ENCODE measurements at regions not wholly inside any gene's neighbourhood (a gene's known extent, or its start where the extent isn't known, plus 50 kb on each side); places are given as distances from the start of the nearest gene placed in this dataset.

DNA sequence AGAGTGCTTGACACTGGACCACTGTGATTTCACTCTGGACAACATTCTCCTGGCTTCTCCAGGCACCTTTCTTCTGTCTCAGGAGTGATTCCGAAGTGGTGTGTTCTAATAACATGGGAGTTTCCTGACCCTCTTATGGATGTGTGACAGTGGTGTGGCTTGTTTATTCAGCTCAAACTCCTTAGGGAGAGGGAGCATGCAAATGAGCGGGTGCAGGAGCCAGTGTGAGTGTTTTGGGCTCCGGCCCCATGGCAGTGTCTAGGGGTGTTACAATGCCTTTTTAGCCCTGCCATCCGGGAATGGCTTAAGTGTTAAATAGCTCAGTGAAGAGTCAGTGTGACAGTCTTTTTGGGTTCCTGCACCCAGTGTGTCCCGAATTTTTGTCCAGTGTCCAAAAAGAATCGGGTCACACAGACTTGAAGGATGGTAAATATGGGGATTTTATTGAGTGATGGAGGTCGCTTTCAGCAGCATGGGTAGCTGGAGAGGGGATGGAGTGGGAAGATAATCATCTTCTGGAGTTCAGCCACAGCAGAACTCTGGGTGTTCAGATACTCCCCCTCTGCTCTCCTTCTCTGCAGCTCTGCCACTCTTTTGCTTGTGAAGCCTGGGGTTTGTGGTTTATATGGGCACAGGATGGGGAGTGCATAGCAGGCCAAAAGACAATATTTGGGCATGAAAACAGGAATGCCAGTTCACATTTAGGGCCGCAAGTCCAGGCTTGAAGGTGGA lies 928.9 kb upstream of the CITED2 start:
- no peak for DNase-seq (ENCODE audit: low read depth)
- TF ChIP-seq POLR2A (IDR thresholded peaks at IDR 0.05; ENCODE audit: extremely low read depth, insufficient read length) = no peak
- TF ChIP-seq, protein P1, sequence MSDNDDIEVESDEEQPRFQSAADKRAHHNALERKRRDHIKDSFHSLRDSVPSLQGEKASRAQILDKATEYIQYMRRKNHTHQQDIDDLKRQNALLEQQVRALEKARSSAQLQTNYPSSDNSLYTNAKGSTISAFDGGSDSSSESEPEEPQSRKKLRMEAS (IDR thresholded peaks at IDR 0.05; ENCODE audit: low read depth, low read length) = no peak
- TF ChIP-seq, protein P2, sequence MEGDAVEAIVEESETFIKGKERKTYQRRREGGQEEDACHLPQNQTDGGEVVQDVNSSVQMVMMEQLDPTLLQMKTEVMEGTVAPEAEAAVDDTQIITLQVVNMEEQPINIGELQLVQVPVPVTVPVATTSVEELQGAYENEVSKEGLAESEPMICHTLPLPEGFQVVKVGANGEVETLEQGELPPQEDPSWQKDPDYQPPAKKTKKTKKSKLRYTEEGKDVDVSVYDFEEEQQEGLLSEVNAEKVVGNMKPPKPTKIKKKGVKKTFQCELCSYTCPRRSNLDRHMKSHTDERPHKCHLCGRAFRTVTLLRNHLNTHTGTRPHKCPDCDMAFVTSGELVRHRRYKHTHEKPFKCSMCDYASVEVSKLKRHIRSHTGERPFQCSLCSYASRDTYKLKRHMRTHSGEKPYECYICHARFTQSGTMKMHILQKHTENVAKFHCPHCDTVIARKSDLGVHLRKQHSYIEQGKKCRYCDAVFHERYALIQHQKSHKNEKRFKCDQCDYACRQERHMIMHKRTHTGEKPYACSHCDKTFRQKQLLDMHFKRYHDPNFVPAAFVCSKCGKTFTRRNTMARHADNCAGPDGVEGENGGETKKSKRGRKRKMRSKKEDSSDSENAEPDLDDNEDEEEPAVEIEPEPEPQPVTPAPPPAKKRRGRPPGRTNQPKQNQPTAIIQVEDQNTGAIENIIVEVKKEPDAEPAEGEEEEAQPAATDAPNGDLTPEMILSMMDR (IDR thresholded peaks at IDR 0.05; ENCODE audit: low read depth, low read length) = no peak
- no peak for TF ChIP-seq MYC (IDR thresholded peaks at IDR 0.05; ENCODE audit: low read depth, low read length)
- H3K4me3 ChIP-seq (ENCODE audit: low read depth, low read length) = no peak overlapping the region

DNA sequence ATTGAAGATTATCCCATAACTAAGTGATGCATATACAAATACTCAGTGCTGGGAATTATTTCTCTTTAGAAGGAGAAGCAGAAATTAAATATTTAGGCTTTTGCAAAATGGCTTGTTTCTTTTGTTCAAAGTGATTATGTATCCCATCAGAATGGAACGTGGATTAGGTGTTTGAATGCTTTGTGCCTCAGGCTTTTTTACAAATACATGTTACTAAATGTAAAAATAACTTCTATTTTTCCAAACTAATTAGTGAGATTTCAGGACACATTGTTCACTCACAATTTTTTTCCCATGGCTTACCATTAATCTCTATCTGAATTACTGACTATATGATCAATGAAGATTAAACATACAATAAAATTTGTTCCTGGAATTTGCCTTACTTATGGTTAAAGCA lies 925.9 kb upstream of the CITED2 start:
- no peak overlapping the region for H3K4me3 ChIP-seq (ENCODE audit: low read depth, low read length)
- no peak for DNase-seq (ENCODE audit: low read depth)
- TF ChIP-seq MYC (IDR thresholded peaks at IDR 0.05; ENCODE audit: low read depth, low read length) = no peak
- TF ChIP-seq, protein P1 (IDR thresholded peaks at IDR 0.05; ENCODE audit: low read depth, low read length) = no peak
- no peak for TF ChIP-seq POLR2A (IDR thresholded peaks at IDR 0.05; ENCODE audit: extremely low read depth, insufficient read length)
- TF ChIP-seq, protein P2 (IDR thresholded peaks at IDR 0.05; ENCODE audit: low read depth, low read length) = no peak

DNA sequence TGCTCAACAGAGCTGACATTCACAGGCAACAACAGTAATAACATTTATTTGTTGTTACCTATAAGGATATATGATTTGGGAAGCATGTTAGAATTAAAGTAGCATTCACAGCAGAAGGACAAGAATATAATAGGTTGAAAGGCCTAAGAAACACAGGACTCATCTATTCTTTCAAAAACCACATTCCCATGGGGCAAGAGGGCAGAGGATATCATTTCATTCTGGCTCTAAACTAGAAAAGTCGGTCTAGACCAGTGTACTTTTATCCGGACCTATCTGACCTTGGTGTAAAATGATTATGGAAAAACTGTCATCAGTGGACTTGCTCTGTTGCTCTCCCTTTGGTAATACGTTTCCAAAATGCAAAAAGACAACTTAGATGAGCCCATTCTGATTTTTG lies 914.7 kb upstream of the CITED2 start:
- no peak overlapping the region for H3K4me3 ChIP-seq (ENCODE audit: low read depth, low read length)
- TF ChIP-seq, protein P2 (IDR thresholded peaks at IDR 0.05; ENCODE audit: low read depth, low read length) = no peak
- TF ChIP-seq MYC (IDR thresholded peaks at IDR 0.05; ENCODE audit: low read depth, low read length) (no peak), POLR2A (IDR thresholded peaks at IDR 0.05; ENCODE audit: extremely low read depth, insufficient read length) (no peak)
- TF ChIP-seq, protein P1 (IDR thresholded peaks at IDR 0.05; ENCODE audit: low read depth, low read length) = no peak
- no peak for DNase-seq (ENCODE audit: low read depth)

DNA sequence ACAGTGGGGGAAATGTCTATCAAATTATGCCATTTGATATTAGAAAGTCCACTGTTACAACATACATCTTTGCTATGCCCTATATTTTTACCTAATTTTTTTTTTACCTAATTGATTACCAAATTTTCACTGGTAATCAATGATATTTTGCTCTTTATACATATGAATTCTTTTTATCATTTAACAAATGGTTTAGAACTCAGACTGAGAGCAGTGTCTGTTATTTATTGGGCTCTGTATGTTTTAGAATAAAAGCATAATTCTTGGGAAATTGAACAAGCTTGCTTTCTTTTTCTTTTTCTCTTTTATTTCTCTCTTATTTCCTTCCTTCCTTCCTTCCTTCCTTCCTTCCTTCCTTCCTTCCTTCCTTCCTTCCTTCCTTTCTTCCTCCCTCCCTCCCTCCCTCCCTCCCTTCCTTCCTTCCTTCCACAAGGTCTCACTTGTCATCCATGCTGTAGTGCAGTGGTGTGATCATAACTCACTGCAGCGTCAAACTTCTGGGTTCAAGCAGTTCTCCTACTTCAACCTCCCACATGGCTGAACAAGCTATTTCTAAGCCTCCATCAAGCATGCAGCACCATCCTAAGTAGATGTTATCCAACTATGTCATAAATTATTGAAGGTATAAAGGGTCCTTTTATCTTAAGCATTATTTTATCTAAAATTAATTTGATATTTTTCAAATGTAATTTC lies 911.7 kb upstream of the CITED2 start:
- H3K4me3 ChIP-seq (ENCODE audit: low read depth, low read length) = no peak overlapping the region
- TF ChIP-seq, protein P1 (IDR thresholded peaks at IDR 0.05; ENCODE audit: low read depth, low read length) = no peak
- TF ChIP-seq, protein P2 (IDR thresholded peaks at IDR 0.05; ENCODE audit: low read depth, low read length) = no peak
- TF ChIP-seq POLR2A (IDR thresholded peaks at IDR 0.05; ENCODE audit: extremely low read depth, insufficient read length) = no peak
- TF ChIP-seq MYC (IDR thresholded peaks at IDR 0.05; ENCODE audit: low read depth, low read length) = no peak
- DNase-seq (ENCODE audit: low read depth) = no peak

DNA sequence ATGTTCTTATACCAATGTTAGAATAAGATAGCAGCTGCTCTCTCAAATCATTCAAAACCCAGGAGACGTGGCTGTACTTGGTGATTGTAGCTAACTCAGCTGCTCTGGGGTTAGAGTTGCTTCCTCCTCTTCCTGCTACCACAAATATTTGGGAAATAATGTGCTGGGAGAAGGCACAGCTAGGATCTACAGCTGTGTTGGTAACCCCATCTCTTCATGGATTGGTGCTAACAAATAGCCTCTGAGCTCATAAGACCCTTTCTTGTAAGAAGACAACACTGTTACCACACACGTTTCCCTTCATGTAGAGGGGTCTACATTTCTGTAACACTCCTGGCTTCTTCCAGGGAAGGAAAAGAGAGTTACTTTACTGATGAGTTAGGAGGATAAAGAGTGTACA lies 911.0 kb upstream of the CITED2 start:
- no peak overlapping the region for H3K4me3 ChIP-seq (ENCODE audit: low read depth, low read length)
- no peak for TF ChIP-seq POLR2A (IDR thresholded peaks at IDR 0.05; ENCODE audit: extremely low read depth, insufficient read length)
- DNase-seq (ENCODE audit: low read depth) = no peak

DNA sequence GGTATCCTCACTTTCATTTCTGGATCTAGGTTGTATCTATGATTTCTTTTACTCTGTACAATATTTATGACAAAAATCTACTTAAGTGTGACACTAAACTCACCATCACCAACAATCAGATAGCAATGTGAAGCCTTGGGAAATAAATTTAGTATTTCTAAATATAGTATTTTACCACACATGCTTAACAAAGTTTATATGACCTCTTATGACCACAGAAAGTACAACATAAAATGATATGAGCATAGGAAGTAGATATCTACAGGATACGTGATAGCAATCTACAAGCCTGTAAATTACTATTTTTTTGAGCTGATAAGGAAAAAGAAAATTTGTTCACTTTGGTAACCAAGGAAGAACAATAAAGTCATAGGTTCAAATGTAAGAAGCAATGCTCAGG lies 910.4 kb upstream of the CITED2 start:
- DNase-seq (ENCODE audit: low read depth) = no peak
- TF ChIP-seq POLR2A (IDR thresholded peaks at IDR 0.05; ENCODE audit: extremely low read depth, insufficient read length) (no peak), MYC (IDR thresholded peaks at IDR 0.05; ENCODE audit: low read depth, low read length) (no peak)
- TF ChIP-seq, protein P2 (IDR thresholded peaks at IDR 0.05; ENCODE audit: low read depth, low read length) = no peak
- TF ChIP-seq, protein P1 (IDR thresholded peaks at IDR 0.05; ENCODE audit: low read depth, low read length) = no peak
- no peak overlapping the region for H3K4me3 ChIP-seq (ENCODE audit: low read depth, low read length)
